Neural progenitor cell (in vitro differentiated cells): ENCODE measurements at regions not wholly inside any gene's neighbourhood (a gene's known extent, or its start where the extent isn't known, plus 50 kb on each side); places are given as distances from the start of the nearest gene placed in this dataset.

ENCODE experiments used
- DNase-seq: peaks from one replicate; pipeline ENCODE4 v3.0.0-alpha.2; 2016; ENCODE audit warnings: low spot score
- H2AFZ ChIP-seq: fragments of 200-600 bp; sonication (generic); replicated peaks from 2 replicates; pipeline ENCODE4 v1.6.1; 2016; ENCODE audit warnings: antibody characterized with exemption
- H3F3A ChIP-seq: fragments of 200-600 bp; sonication (generic); 2 replicates; pipeline ENCODE4 v1.6.1; 2016; ENCODE audit warnings: antibody characterized with exemption, low read depth
- H3K27ac ChIP-seq: fragments of 200-600 bp; sonication (generic); 2 replicates; pipeline ENCODE4 v1.5.1; 2016; ENCODE audit warnings: mild to moderate bottlenecking
- H3K27me3 ChIP-seq: fragments of 200-600 bp; sonication (generic); 2 replicates; pipeline ENCODE4 v1.6.1; 2016; ENCODE audit warnings: mild to moderate bottlenecking, moderate library complexity
- H3K36me3 ChIP-seq: fragments of 200-600 bp; sonication (generic); 2 replicates; pipeline ENCODE4 v1.5.1; 2016
- H3K4me1 ChIP-seq: fragments of 200-600 bp; sonication (generic); 2 replicates; pipeline ENCODE4 v1.6.1; 2016; ENCODE audit warnings: mixed run types
- H3K4me2 ChIP-seq: fragments of 200-600 bp; sonication (generic); 2 replicates; pipeline ENCODE4 v1.6.1; 2016
- H3K4me3 ChIP-seq: fragments of 200-600 bp; sonication (generic); 2 replicates; pipeline ENCODE4 v1.5.1; 2016
- H3K79me2 ChIP-seq: fragments of 200-600 bp; sonication (generic); 2 replicates; pipeline ENCODE4 v1.6.1; 2016; ENCODE audit warnings: low read depth
- H3K9ac ChIP-seq: fragments of 200-600 bp; sonication (generic); 2 replicates; pipeline ENCODE4 v1.6.1; 2016
- H3K9me3 ChIP-seq: fragments of 200-600 bp; sonication (generic); 2 replicates; pipeline ENCODE4 v1.5.1; 2016; ENCODE audit warnings: low read depth
- H4K20me1 ChIP-seq: fragments of 200-600 bp; sonication (generic); 2 replicates; pipeline ENCODE4 v1.6.1; 2016; ENCODE audit warnings: low read depth
- H3K27ac Mint-ChIP-seq: 3 replicates; pipeline ENCODE4 v1.8.0; 2021; ENCODE audit warnings: mixed read lengths
- H3K27me3 Mint-ChIP-seq: 2 replicates; pipeline ENCODE4 v1.8.0; 2022; ENCODE audit warnings: low read depth, mild to moderate bottlenecking, inconsistent platforms, moderate library complexity, mixed read lengths; ENCODE audit not compliant: insufficient read depth
- H3K36me3 Mint-ChIP-seq: 3 replicates; pipeline ENCODE4 v1.8.0; 2021; ENCODE audit warnings: mixed read lengths
- H3K4me1 Mint-ChIP-seq: 3 replicates; pipeline ENCODE4 v1.8.0; 2021; ENCODE audit warnings: mixed read lengths
- H3K4me3 Mint-ChIP-seq: 3 replicates; pipeline ENCODE4 v1.8.0; 2021; ENCODE audit warnings: mild to moderate bottlenecking, moderate library complexity, mixed read lengths
- H3K9me3 Mint-ChIP-seq: 3 replicates; pipeline ENCODE4 v1.8.0; 2020; ENCODE audit warnings: mixed read lengths
- EZH2 ChIP-seq: fragments of 200-600 bp; sonication (generic); IDR thresholded peaks from 2 replicates; pipeline ENCODE4 v1.6.1; 2017; ENCODE audit warnings: antibody characterized with exemption, mild to moderate bottlenecking, moderate library complexity
- EZH2phosphoT487 ChIP-seq: fragments of 200-600 bp; sonication (generic); IDR thresholded peaks from 2 replicates; pipeline ENCODE4 v1.6.1; 2017; ENCODE audit warnings: antibody characterized with exemption
- TF ChIP-seq, protein P1 (sequence below): fragments of 200-600 bp; sonication (generic); IDR thresholded peaks from 2 replicates; pipeline ENCODE4 v1.5.1; 2017; ENCODE audit warnings: antibody characterized with exemption, mild to moderate bottlenecking

DNA sequence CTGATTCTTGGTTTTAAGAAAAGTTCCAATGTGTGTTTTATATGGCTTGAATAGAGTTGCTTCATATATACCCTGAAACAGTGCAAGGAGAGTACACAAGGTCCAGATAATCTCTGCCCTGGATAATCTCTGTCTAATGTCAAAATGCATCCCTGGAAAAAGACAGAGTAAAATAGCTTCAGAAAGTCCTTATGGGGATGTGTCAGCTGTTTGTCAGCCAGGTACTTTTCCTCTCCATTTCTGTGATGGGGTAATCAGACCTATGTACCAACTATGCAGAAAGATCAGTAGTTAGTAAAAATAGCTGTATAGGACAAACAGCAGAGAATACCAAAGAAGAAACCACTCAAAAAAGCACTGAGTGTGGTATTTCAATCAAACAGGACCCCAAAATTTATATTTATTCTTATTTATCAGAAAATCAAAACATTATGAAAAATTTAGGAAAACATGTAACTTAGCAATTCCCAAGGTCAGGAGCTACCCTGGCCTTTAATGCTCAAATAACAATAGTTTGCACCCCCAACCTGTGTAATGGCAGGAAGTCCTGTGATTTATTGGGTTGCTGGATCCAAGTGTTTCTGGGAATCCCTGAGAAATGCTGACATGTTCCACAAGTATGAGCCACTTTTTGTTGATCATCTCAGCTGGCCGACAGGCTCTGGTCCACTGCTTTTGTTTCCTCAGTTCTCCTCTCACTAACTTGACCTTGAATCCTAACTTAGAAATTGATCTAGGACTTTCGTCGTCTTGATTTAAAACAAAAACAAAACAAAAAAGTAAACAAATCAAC lies 69.6 kb downstream of the MDH1 start:
- Mint-ChIP-seq H3K4me3 (no peak overlapping the region), H3K4me1 (no peaks in the 10 kb centered on the region), H3K27ac (no peak overlapping the region), H3K36me3 (no peaks in the 10 kb centered on the region), H3K27me3 (no peaks in the 10 kb centered on the region), H3K9me3 (no peaks in the 10 kb centered on the region)
- TF ChIP-seq EZH2phosphoT487 (no peak), EZH2 (no peak)
- TF ChIP-seq, protein P1, sequence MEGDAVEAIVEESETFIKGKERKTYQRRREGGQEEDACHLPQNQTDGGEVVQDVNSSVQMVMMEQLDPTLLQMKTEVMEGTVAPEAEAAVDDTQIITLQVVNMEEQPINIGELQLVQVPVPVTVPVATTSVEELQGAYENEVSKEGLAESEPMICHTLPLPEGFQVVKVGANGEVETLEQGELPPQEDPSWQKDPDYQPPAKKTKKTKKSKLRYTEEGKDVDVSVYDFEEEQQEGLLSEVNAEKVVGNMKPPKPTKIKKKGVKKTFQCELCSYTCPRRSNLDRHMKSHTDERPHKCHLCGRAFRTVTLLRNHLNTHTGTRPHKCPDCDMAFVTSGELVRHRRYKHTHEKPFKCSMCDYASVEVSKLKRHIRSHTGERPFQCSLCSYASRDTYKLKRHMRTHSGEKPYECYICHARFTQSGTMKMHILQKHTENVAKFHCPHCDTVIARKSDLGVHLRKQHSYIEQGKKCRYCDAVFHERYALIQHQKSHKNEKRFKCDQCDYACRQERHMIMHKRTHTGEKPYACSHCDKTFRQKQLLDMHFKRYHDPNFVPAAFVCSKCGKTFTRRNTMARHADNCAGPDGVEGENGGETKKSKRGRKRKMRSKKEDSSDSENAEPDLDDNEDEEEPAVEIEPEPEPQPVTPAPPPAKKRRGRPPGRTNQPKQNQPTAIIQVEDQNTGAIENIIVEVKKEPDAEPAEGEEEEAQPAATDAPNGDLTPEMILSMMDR = no peak
- Histone ChIP-seq H3F3A (no peaks in the 10 kb centered on the region), H3K4me1 (no peaks in the 10 kb centered on the region), H3K36me3 (no peaks in the 10 kb centered on the region), H4K20me1 (no peaks in the 10 kb centered on the region), H3K9me3 (no peaks in the 10 kb centered on the region), H3K27ac (no peak overlapping the region), H3K79me2 (no peaks in the 10 kb centered on the region), H3K9ac (no peak overlapping the region), H2AFZ (no peak overlapping the region), H3K27me3 (no peaks in the 10 kb centered on the region), H3K4me3 (no peak overlapping the region), H3K4me2 (no peak overlapping the region)
- DNase-seq = no peak

DNA sequence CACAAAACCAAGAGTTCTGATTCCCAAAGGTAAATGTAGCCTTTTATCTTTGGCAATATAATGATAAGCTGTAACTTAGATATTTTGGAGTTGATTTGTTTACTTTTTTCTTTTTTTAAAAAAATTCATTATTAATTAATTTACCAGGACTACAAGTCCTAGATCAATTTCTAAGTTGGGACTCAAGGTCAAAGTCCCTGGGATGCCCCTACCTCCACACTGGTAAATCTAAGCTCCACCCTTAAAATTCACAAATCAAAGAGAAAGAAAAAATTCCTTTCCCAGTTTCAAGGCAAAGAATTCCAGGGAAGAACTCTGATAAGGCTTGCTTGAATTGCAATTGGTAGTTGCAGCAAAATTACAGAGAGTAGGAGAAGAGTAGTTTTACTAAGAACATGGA lies 71.3 kb downstream of the MDH1 start:
- H3K36me3 ChIP-seq = no peaks in the 10 kb centered on the region
- no peaks in the 10 kb centered on the region for H3K27me3 ChIP-seq
- no peaks in the 10 kb centered on the region for H3K9me3 Mint-ChIP-seq
- H3K4me1 Mint-ChIP-seq = no peaks in the 10 kb centered on the region
- no peak for DNase-seq
- no peaks in the 10 kb centered on the region for H3K79me2 ChIP-seq
- no peak overlapping the region for H3K27ac Mint-ChIP-seq
- TF ChIP-seq, protein P1 = no peak
- TF ChIP-seq EZH2phosphoT487 (no peak), EZH2 (no peak)
- H3K36me3 Mint-ChIP-seq = no peaks in the 10 kb centered on the region
- H3F3A ChIP-seq = no peaks in the 10 kb centered on the region
- H3K9me3 ChIP-seq = no peaks in the 10 kb centered on the region
- H3K4me3 Mint-ChIP-seq = no peak overlapping the region
- H3K9ac ChIP-seq = no peak overlapping the region
- no peak overlapping the region for H3K4me2 ChIP-seq
- H4K20me1 ChIP-seq = no peaks in the 10 kb centered on the region
- H3K27me3 Mint-ChIP-seq = no peaks in the 10 kb centered on the region
- no peak overlapping the region for H2AFZ ChIP-seq
- no peak overlapping the region for H3K27ac ChIP-seq
- H3K4me1 ChIP-seq = no peaks in the 10 kb centered on the region
- no peak overlapping the region for H3K4me3 ChIP-seq

DNA sequence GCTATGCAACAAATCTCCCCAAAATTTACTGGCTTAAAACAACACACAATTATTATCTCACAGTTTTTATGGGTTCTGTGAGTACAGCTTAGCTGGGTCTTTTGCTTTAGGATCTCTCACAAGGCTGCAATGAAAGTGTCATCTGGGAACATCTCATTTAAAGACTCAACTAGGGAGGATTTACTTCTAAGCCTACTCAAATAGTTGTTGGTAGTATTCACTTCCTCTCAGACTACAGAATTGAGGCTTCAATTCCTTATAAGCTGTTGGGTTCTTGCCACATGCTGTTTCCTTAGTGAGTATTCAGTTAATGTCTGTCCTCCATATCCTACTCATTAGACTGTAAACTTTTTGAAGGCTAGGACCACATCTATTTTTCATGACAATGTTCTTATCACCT lies 72.3 kb downstream of the MDH1 start:
- no peak overlapping the region for H3K4me2 ChIP-seq
- H2AFZ ChIP-seq = no peak overlapping the region
- no peaks in the 10 kb centered on the region for H3K27me3 Mint-ChIP-seq
- no peaks in the 10 kb centered on the region for H3F3A ChIP-seq
- H3K4me1 Mint-ChIP-seq = peaks cover 7% of the 10 kb centered on the region
- no peak overlapping the region for H3K4me3 Mint-ChIP-seq
- H3K27ac ChIP-seq = no peak overlapping the region
- H3K9ac ChIP-seq = no peak overlapping the region
- H3K4me1 ChIP-seq = no peaks in the 10 kb centered on the region
- no peaks in the 10 kb centered on the region for H3K9me3 ChIP-seq
- H3K9me3 Mint-ChIP-seq = no peaks in the 10 kb centered on the region
- H3K79me2 ChIP-seq = no peaks in the 10 kb centered on the region
- H3K27me3 ChIP-seq = no peaks in the 10 kb centered on the region
- H3K4me3 ChIP-seq = no peak overlapping the region
- H3K36me3 ChIP-seq = no peaks in the 10 kb centered on the region
- H4K20me1 ChIP-seq = no peaks in the 10 kb centered on the region
- no peaks in the 10 kb centered on the region for H3K36me3 Mint-ChIP-seq
- H3K27ac Mint-ChIP-seq = no peak overlapping the region
- TF ChIP-seq EZH2phosphoT487 (no peak), EZH2 (no peak)
- TF ChIP-seq, protein P1 = no peak
- no peak for DNase-seq
